Osteoblast (primary cell): ENCODE measurements at regions not wholly inside any gene's neighbourhood (a gene's known extent, or its start where the extent isn't known, plus 50 kb on each side); places are given as distances from the start of the nearest gene placed in this dataset.
"Not testable (repeated sequence)": the region's sequence is repeated elsewhere in the genome, so short reads cannot be mapped to it uniquely, and the experiment has no call there.

Experiments used
- DNase-seq: peaks from one replicate; pipeline ENCODE4 v3.0.0; 2011; ENCODE audit warnings: low spot score, mixed read lengths; ENCODE audit not compliant: insufficient read length; ENCODE audit errors: missing footprints
- H2AFZ ChIP-seq: 2 replicates; pipeline ENCODE4 v1.6.0; 2011; ENCODE audit warnings: mild to moderate bottlenecking, low read length
- H3K27ac ChIP-seq: 2 replicates; pipeline ENCODE4 v1.5.1; 2011; ENCODE audit warnings: mild to moderate bottlenecking, low read depth, low read length, moderate library complexity
- H3K27me3 ChIP-seq: 2 replicates; pipeline ENCODE4 v1.6.0; 2012; ENCODE audit warnings: mild to moderate bottlenecking, control low read depth, inconsistent platforms, low read length, moderate library complexity; ENCODE audit not compliant: insufficient read depth
- H3K36me3 ChIP-seq: 2 replicates; pipeline ENCODE4 v1.5.1; 2011; ENCODE audit warnings: mild to moderate bottlenecking, low read length, control low read depth, moderate library complexity; ENCODE audit not compliant: insufficient read depth
- H3K4me1 ChIP-seq: 2 replicates; pipeline ENCODE4 v1.5.1; 2011; ENCODE audit warnings: mild to moderate bottlenecking, low read length, control low read depth, moderate library complexity; ENCODE audit not compliant: insufficient read depth
- H3K4me2 ChIP-seq: 2 replicates; pipeline ENCODE4 v1.6.0; 2011; ENCODE audit warnings: mild to moderate bottlenecking, low read length; ENCODE audit not compliant: insufficient read depth
- H3K4me3 ChIP-seq: fragments of 200-600 bp; sonication (generic); 3 replicates; pipeline ENCODE4 v1.5.1; 2012; ENCODE audit warnings: mild to moderate bottlenecking, low read length, inconsistent platforms; ENCODE audit not compliant: insufficient read depth
- H3K79me2 ChIP-seq: 2 replicates; pipeline ENCODE4 v1.6.0; 2012; ENCODE audit warnings: mild to moderate bottlenecking, low read length, control low read depth, inconsistent platforms; ENCODE audit not compliant: insufficient read depth
- H3K9me3 ChIP-seq: 2 replicates; pipeline ENCODE4 v1.5.1; 2011; ENCODE audit warnings: low read depth, low read length, control low read depth
- H4K20me1 ChIP-seq: 2 replicates; pipeline ENCODE4 v1.6.0; 2012; ENCODE audit warnings: mild to moderate bottlenecking, low read length, control low read depth; ENCODE audit not compliant: insufficient read depth
- TF ChIP-seq, protein P1 (sequence below): IDR thresholded peaks from 2 replicates; pipeline ENCODE4 v1.5.1; 2011; ENCODE audit warnings: mild to moderate bottlenecking, low read depth, low read length, moderate library complexity; ENCODE audit errors: extremely low read depth

DNA sequence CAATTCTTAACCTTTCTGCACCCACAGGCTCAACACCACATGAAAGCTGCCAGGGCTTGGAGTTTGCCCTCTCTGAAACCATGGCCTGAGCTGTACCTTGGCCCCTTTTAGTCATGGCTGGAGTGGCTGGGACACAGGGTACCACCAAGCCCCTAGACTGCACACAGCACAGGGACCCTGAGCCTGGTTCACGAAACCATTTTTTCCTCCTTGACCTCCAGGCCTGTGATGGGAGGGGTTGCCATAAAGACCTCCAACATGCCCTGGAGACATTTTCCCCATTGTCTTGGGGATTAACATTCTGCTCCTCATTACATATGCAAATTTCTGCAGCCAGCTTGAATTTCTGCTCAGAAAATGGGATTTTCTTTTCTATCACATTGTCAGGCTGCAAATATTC lies 113.4 kb downstream of the XPNPEP1 start:
- not testable (repeated sequence) for H3K36me3 ChIP-seq, H3K9me3 ChIP-seq, H3K27ac ChIP-seq, DNase-seq, H3K4me2 ChIP-seq, H2AFZ ChIP-seq, H3K79me2 ChIP-seq, H3K4me1 ChIP-seq, H3K4me3 ChIP-seq, H4K20me1 ChIP-seq, H3K27me3 ChIP-seq

DNA sequence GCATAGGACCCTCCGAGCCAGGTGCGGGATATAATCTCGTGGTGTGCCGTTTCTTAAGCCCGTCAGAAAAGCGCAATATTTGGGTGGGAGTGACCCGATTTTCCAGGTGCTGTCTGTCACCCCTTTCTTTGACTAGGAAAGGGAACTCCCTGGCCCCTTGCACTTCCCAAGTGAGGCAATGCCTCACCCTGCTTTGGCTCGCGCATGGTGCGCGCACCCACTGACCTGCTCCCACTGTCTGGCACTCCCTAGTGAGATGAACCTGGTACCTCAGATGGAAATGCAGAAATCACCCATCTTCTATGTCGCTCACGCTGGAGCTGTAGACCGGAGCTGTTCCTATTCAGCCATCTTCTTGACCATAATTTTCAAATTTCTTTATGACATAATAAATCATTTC lies 122.1 kb downstream of the XPNPEP1 start:
- H4K20me1 ChIP-seq, H3K36me3 ChIP-seq, H3K79me2 ChIP-seq, DNase-seq, H3K27ac ChIP-seq, H3K4me3 ChIP-seq, H2AFZ ChIP-seq, H3K4me2 ChIP-seq, H3K9me3 ChIP-seq, H3K27me3 ChIP-seq, H3K4me1 ChIP-seq: not testable (repeated sequence)

DNA sequence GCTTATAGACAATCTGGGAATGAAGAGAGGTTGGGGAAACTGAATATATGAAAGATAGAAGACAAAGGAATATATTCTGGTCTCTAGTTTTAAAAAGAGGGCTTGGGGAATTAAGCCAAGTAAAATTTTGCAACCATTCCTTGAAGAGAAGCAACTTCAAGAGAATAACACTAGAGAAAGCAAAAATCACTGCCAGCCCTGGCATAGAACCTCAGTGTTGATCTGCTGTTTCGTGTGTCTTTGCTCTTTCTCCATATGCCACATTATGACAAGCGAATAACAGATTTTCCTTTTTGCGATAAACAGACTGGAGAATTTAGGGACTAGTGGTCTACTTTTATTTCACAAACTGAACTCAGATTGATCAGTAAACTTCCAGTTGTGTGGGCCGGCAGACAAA lies 132.7 kb downstream of the XPNPEP1 start:
- no peaks in the 10 kb centered on the region for H4K20me1 ChIP-seq
- no peaks in the 10 kb centered on the region for H3K27me3 ChIP-seq
- H3K4me1 ChIP-seq: no peaks in the 10 kb centered on the region
- no peak overlapping the region for H2AFZ ChIP-seq
- TF ChIP-seq, protein P1, sequence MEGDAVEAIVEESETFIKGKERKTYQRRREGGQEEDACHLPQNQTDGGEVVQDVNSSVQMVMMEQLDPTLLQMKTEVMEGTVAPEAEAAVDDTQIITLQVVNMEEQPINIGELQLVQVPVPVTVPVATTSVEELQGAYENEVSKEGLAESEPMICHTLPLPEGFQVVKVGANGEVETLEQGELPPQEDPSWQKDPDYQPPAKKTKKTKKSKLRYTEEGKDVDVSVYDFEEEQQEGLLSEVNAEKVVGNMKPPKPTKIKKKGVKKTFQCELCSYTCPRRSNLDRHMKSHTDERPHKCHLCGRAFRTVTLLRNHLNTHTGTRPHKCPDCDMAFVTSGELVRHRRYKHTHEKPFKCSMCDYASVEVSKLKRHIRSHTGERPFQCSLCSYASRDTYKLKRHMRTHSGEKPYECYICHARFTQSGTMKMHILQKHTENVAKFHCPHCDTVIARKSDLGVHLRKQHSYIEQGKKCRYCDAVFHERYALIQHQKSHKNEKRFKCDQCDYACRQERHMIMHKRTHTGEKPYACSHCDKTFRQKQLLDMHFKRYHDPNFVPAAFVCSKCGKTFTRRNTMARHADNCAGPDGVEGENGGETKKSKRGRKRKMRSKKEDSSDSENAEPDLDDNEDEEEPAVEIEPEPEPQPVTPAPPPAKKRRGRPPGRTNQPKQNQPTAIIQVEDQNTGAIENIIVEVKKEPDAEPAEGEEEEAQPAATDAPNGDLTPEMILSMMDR: no peak
- H3K36me3 ChIP-seq: no peaks in the 10 kb centered on the region
- no peaks in the 10 kb centered on the region for H3K9me3 ChIP-seq
- DNase-seq: no peak
- no peak overlapping the region for H3K27ac ChIP-seq
- no peaks in the 10 kb centered on the region for H3K79me2 ChIP-seq
- no peak overlapping the region for H3K4me3 ChIP-seq
- no peak overlapping the region for H3K4me2 ChIP-seq

DNA sequence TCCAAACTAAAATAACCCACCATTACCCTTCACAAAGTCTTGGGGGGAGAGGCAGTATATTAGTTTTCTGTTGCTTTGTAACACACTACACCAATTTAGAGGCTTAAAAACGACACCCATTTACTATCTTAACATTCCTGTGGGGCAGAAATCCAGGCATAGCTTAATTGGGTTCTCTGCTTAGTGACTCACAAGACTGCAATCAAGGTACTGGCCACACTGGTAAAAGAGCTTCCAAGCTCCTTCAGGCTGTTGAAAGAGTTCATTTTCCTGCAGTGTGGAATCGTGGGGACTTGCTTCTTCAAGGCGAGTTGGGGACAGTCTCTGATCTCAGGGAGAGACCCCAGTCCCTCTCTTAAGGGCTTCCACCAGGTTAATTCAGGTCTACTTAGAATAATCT lies 139.1 kb downstream of the XPNPEP1 start:
- H3K9me3 ChIP-seq: no peaks in the 10 kb centered on the region
- TF ChIP-seq, protein P1: no peak
- H2AFZ ChIP-seq: no peak overlapping the region
- no peak overlapping the region for H3K27ac ChIP-seq
- no peak overlapping the region for H3K4me2 ChIP-seq
- H3K36me3 ChIP-seq: no peaks in the 10 kb centered on the region
- H3K27me3 ChIP-seq: no peaks in the 10 kb centered on the region
- DNase-seq: no peak
- H3K79me2 ChIP-seq: no peaks in the 10 kb centered on the region
- no peaks in the 10 kb centered on the region for H3K4me1 ChIP-seq
- no peaks in the 10 kb centered on the region for H4K20me1 ChIP-seq
- H3K4me3 ChIP-seq: no peak overlapping the region

DNA sequence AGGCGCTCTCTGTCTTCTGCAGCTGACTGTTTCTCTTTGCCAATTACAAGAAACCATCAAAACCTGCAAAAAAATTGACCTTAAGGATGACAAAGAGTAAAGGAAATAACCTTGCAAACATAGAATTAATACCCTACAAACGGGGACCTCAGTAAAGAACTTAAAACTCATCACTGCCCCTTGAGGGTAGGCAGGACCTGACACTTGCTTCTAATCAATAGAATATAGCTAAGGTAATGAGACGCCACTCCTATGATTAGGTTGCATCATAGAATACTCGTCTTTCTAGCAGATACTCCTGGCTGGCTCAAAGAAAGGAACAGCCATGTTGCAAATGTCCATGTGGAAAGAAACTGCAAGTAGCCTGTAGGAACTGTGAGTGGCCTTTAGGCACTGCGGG lies 140.0 kb downstream of the XPNPEP1 start:
- no peaks in the 10 kb centered on the region for H3K9me3 ChIP-seq
- H3K27ac ChIP-seq: no peak overlapping the region
- H3K79me2 ChIP-seq: no peaks in the 10 kb centered on the region
- no peaks in the 10 kb centered on the region for H3K4me1 ChIP-seq
- no peak overlapping the region for H2AFZ ChIP-seq
- no peak for DNase-seq
- no peaks in the 10 kb centered on the region for H3K36me3 ChIP-seq
- H3K27me3 ChIP-seq: no peaks in the 10 kb centered on the region
- H3K4me3 ChIP-seq: no peak overlapping the region
- no peaks in the 10 kb centered on the region for H4K20me1 ChIP-seq
- no peak overlapping the region for H3K4me2 ChIP-seq
- TF ChIP-seq, protein P1: no peak
